T-helper 2 cell treated with Interferon-gamma antibody and Interleukin-4, amounts not matched to agents 100 ng/mL and 5 ng/mL, for 36 hours (primary cell): ENCODE measurements at regions not wholly inside any gene's neighbourhood (a gene's known extent, or its start where the extent isn't known, plus 50 kb on each side); places are given as distances from the start of the nearest gene placed in this dataset.

ENCODE experiments used
- intact Hi-C: fragments of 100-400 bp; cut with micrococcal nuclease; formaldehyde crosslinking; loops from one replicate; pipeline ENCODE4 v1.15.1; 2023

- intact Hi-C loops = no loop called here
These were observed 212.3 kb upstream of the CDH13 start for GRCh38 chr16:82414476-82414875.

GRCh38 chr16:82412770-82413169 is 214.0 kb upstream of the CDH13 start:
- intact Hi-C loops = no loop called here

- intact Hi-C loops = no loop called here
These were observed 221.0 kb upstream of the CDH13 start for GRCh38 chr16:82405736-82406135.

- intact Hi-C loops = no loop called here
These were observed 222.0 kb upstream of the CDH13 start for GRCh38 chr16:82404586-82405315.

GRCh38 chr16:82402665-82403218 is 224.0 kb upstream of the CDH13 start:
- intact Hi-C loops = no loop called here

- intact Hi-C loops = no loop called here
These were observed 226.7 kb upstream of the CDH13 start for GRCh38 chr16:82400046-82400445.

- intact Hi-C loops = no loop called here
These were observed 226.5 kb upstream of the MPHOSPH6 start for GRCh38 chr16:82396509-82396908.

GRCh38 chr16:82395212-82395611 is 225.2 kb upstream of the MPHOSPH6 start:
- intact Hi-C loops = no loop called here

GRCh38 chr16:82391690-82392089 is 221.7 kb upstream of the MPHOSPH6 start:
- intact Hi-C loops = no loop called here

GRCh38 chr16:82389956-82390650 is 220.1 kb upstream of the MPHOSPH6 start:
- intact Hi-C loops = no loop called here

- intact Hi-C loops = no loop called here
These were observed 216.7 kb upstream of the MPHOSPH6 start for GRCh38 chr16:82386761-82387160.

GRCh38 chr16:82384949-82385348 is 214.9 kb upstream of the MPHOSPH6 start:
- intact Hi-C loops = no loop called here

- intact Hi-C loops = no loop called here
These were observed 214.0 kb upstream of the MPHOSPH6 start for GRCh38 chr16:82384017-82384416.

GRCh38 chr16:82382521-82382920 is 212.5 kb upstream of the MPHOSPH6 start:
- intact Hi-C loops = no loop called here

GRCh38 chr16:82379551-82379950 is 209.5 kb upstream of the MPHOSPH6 start:
- intact Hi-C loops = no loop called here

GRCh38 chr16:82373976-82374375 is 204.0 kb upstream of the MPHOSPH6 start:
- intact Hi-C loops = no loop called here

- intact Hi-C loops = no loop called here
These were observed 200.3 kb upstream of the MPHOSPH6 start for GRCh38 chr16:82370282-82370681.

- intact Hi-C loops = no loop called here
These were observed 198.0 kb upstream of the MPHOSPH6 start for GRCh38 chr16:82368041-82368440.

GRCh38 chr16:82366462-82366861 is 196.4 kb upstream of the MPHOSPH6 start:
- intact Hi-C loops = no loop called here

- intact Hi-C loops = no loop called here
These were observed 194.7 kb upstream of the MPHOSPH6 start for GRCh38 chr16:82364690-82365089.

- intact Hi-C loops = no loop called here
These were observed 193.2 kb upstream of the MPHOSPH6 start for GRCh38 chr16:82363026-82363816.

GRCh38 chr16:82361885-82362284 is 191.9 kb upstream of the MPHOSPH6 start:
- intact Hi-C loops = no loop called here
